Liver (tissue), 8 donors: ENCODE measurements at regions not wholly inside any gene's neighbourhood (a gene's known extent, or its start where the extent isn't known, plus 50 kb on each side); places are given as distances from the start of the nearest gene placed in this dataset.

Experiments used
- DNase-seq: peaks from one replicate; pipeline ENCODE4 v3.0.0-alpha.2; 2017; ENCODE audit warnings: low spot score
- H3K27ac ChIP-seq, 2 donors: one replicate each; pipeline ENCODE4 v1.7.0; 2013; ENCODE audit warnings: inconsistent platforms in 2 of 2, low read length in 2 of 2, control low read depth in 1 of 2, low read depth in 1 of 2, mild to moderate bottlenecking in 1 of 2
- H3K27me3 ChIP-seq, 4 donors: one replicate each; pipeline versions ENCODE4 v1.6.1 to v1.7.0; 2013; ENCODE audit warnings: low read length in 3 of 4, inconsistent platforms in 1 of 4, mild to moderate bottlenecking in 1 of 4, moderate library complexity in 1 of 4; ENCODE audit not compliant: control insufficient read depth in 4 of 4, insufficient read depth in 4 of 4
- H3K36me3 ChIP-seq, 4 donors: one replicate each; pipeline versions ENCODE4 v1.6.1 to v1.7.0; 2013; ENCODE audit warnings: low read length in 3 of 4, mild to moderate bottlenecking in 3 of 4, low read depth in 1 of 4, moderate library complexity in 1 of 4; ENCODE audit not compliant: control insufficient read depth in 4 of 4, insufficient read depth in 3 of 4
- H3K4me1 ChIP-seq, 4 donors: one replicate each; pipeline versions ENCODE4 v1.6.1 to v1.7.0; 2013; ENCODE audit warnings: low read length in 3 of 4, mild to moderate bottlenecking in 3 of 4, moderate library complexity in 1 of 4; ENCODE audit not compliant: control insufficient read depth in 4 of 4, insufficient read depth in 4 of 4
- H3K4me3 ChIP-seq, 3 donors: one replicate each; pipeline versions ENCODE4 v1.6.1 to v1.7.0; 2013; ENCODE audit warnings: low read length in 3 of 3, control low read depth in 1 of 3, low read depth in 1 of 3, mild to moderate bottlenecking in 1 of 3
- H3K9ac ChIP-seq, 2 donors: one replicate each; pipeline ENCODE4 v1.7.0; 2013; ENCODE audit warnings: low read length in 2 of 2, mild to moderate bottlenecking in 2 of 2, moderate library complexity in 2 of 2, control low read depth in 1 of 2, low read depth in 1 of 2
- H3K9me3 ChIP-seq, 4 donors: one replicate each; pipeline versions ENCODE4 v1.6.1 to v1.7.0; 2013; ENCODE audit warnings: low read length in 3 of 4; ENCODE audit not compliant: control insufficient read depth in 4 of 4
- FOXA1 ChIP-seq: IDR thresholded peaks from 2 replicates; pipeline ENCODE4 v1.6.1; 2016; ENCODE audit warnings: antibody characterized with exemption
- GABPA ChIP-seq, 2 donors: IDR thresholded peaks in 1 of 2; conservative IDR thresholded peaks in 1 of 2; 2 replicates each; pipeline ENCODE4 v1.6.1; 2016; ENCODE audit warnings: antibody characterized with exemption in 2 of 2, mild to moderate bottlenecking in 1 of 2, moderate library complexity in 1 of 2
- HNF4A ChIP-seq, 2 donors: conservative IDR thresholded peaks; 2 replicates each; pipeline ENCODE4 v1.6.1; 2016; ENCODE audit warnings: antibody characterized with exemption in 2 of 2, mild to moderate bottlenecking in 2 of 2
- HNF4G ChIP-seq: IDR thresholded peaks from 2 replicates; pipeline ENCODE4 v1.6.1; 2016; ENCODE audit warnings: antibody characterized with exemption
- JUND ChIP-seq, 2 donors: IDR thresholded peaks; 2 replicates each; pipeline ENCODE4 v1.6.1; 2016; ENCODE audit warnings: antibody characterized with exemption in 2 of 2
- NR2F2 ChIP-seq: IDR thresholded peaks from 2 replicates; pipeline ENCODE4 v1.6.1; 2016; ENCODE audit warnings: antibody characterized with exemption
- RAD21 ChIP-seq, 2 donors: IDR thresholded peaks; 2 replicates each; pipeline ENCODE4 v1.6.1; 2016; ENCODE audit warnings: antibody characterized with exemption in 2 of 2, mild to moderate bottlenecking in 2 of 2
- RXRA ChIP-seq, 2 donors: IDR thresholded peaks; 2 replicates each; pipeline ENCODE4 v1.6.1; 2017 to 2018; ENCODE audit warnings: antibody characterized with exemption in 2 of 2, mild to moderate bottlenecking in 1 of 2
- SP1 ChIP-seq: IDR thresholded peaks from 2 replicates; pipeline ENCODE4 v1.6.1; 2018; ENCODE audit warnings: antibody characterized with exemption, mild to moderate bottlenecking
- TAF1 ChIP-seq: conservative IDR thresholded peaks from 2 replicates; pipeline ENCODE4 v1.6.1; 2016; ENCODE audit warnings: antibody characterized with exemption, mild to moderate bottlenecking
- YY1 ChIP-seq: IDR thresholded peaks from 2 replicates; pipeline ENCODE4 v1.6.1; 2016; ENCODE audit warnings: antibody characterized with exemption, mild to moderate bottlenecking
- WGBS: extraction: QIAGEN DNeasy Blood & Tissue Kit; methylation state at CpG from one replicate; pipeline ENCODE4 v1.1.7; 2013; 5-methylcytosine and 5-hydroxymethylcytosine counted together
- TF ChIP-seq, protein P1 (sequence below): IDR thresholded peaks from 2 replicates; pipeline ENCODE4 v1.6.1; 2016; ENCODE audit warnings: antibody characterized with exemption, mild to moderate bottlenecking
- TF ChIP-seq, protein P2 (sequence below): fragments of 150-350 bp; IDR thresholded peaks from 2 replicates; pipeline ENCODE4 v1.5.1; 2017; ENCODE audit warnings: improper control_type of control experiment, low read depth, low read length; ENCODE audit not compliant: missing input control
- TF ChIP-seq, protein P3 (sequence below): IDR thresholded peaks from 2 replicates; pipeline ENCODE4 v1.6.1; 2016; ENCODE audit warnings: antibody characterized with exemption
- TF ChIP-seq, protein P4 (sequence below): IDR thresholded peaks from 2 replicates; pipeline ENCODE4 v1.6.1; 2016; ENCODE audit warnings: antibody characterized with exemption
- donor health status: healthy.
- donor health status: healthy.
- donor health status: healthy.
- donor health status: healthy.
- donor health status: healthy.

DNA sequence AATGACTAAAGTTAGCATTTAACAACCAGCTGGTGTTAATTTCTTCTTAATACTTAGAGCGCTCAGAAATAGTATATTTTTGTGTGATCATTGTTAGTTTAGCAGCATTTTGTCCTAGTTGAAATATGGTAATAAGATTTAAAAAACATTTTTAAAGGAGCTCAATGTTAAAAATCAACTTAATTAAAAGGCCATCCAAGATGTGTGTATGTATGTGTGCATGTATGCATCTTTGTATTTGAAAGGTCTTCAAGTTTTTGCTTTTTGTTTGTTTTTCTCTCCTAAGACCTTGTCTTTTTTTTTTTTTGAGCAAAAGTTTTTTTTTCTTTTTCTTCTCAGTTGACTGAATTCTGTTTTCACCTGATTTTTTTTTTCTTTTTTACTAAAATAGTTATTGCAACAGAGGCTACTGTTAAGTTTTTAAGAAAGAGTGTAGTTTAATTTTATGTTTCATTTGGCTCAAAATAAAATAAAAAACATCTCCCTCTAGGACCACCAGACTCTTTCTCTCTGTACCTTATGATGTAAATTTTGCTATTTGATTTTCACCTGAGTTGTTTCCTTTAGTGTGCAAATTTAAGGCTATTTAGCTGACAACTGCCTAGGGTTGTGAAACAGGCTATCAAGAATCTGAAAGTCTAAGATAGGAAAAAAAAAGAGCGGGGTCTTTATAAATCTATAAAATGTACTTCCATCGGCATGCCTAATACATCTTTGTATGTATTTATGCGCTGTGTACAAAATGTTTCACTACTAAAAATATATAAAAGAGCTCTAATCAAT is 76.4 kb upstream of the C1GALT1 start:
- Histone ChIP-seq H3K4me1 (peaks cover 0 to 4% (median 0%) of the 10 kb centered on the region in 4 donors), H3K4me3 (no peak overlapping the region), H3K36me3 (no peaks in the 10 kb centered on the region), H3K27ac (no peak overlapping the region), H3K9ac (no peak overlapping the region), H3K9me3 (no peaks in the 10 kb centered on the region), H3K27me3 (peaks cover 0 to 7% (median 2%) of the 10 kb centered on the region in 4 donors)
- no peak for TF ChIP-seq JUND (IDR thresholded peaks at IDR 0.05)
- TF ChIP-seq, protein P1, sequence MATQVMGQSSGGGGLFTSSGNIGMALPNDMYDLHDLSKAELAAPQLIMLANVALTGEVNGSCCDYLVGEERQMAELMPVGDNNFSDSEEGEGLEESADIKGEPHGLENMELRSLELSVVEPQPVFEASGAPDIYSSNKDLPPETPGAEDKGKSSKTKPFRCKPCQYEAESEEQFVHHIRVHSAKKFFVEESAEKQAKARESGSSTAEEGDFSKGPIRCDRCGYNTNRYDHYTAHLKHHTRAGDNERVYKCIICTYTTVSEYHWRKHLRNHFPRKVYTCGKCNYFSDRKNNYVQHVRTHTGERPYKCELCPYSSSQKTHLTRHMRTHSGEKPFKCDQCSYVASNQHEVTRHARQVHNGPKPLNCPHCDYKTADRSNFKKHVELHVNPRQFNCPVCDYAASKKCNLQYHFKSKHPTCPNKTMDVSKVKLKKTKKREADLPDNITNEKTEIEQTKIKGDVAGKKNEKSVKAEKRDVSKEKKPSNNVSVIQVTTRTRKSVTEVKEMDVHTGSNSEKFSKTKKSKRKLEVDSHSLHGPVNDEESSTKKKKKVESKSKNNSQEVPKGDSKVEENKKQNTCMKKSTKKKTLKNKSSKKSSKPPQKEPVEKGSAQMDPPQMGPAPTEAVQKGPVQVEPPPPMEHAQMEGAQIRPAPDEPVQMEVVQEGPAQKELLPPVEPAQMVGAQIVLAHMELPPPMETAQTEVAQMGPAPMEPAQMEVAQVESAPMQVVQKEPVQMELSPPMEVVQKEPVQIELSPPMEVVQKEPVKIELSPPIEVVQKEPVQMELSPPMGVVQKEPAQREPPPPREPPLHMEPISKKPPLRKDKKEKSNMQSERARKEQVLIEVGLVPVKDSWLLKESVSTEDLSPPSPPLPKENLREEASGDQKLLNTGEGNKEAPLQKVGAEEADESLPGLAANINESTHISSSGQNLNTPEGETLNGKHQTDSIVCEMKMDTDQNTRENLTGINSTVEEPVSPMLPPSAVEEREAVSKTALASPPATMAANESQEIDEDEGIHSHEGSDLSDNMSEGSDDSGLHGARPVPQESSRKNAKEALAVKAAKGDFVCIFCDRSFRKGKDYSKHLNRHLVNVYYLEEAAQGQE, result no peak
- no peak for TF ChIP-seq RXRA (IDR thresholded peaks at IDR 0.05)
- TF ChIP-seq, protein P2, sequence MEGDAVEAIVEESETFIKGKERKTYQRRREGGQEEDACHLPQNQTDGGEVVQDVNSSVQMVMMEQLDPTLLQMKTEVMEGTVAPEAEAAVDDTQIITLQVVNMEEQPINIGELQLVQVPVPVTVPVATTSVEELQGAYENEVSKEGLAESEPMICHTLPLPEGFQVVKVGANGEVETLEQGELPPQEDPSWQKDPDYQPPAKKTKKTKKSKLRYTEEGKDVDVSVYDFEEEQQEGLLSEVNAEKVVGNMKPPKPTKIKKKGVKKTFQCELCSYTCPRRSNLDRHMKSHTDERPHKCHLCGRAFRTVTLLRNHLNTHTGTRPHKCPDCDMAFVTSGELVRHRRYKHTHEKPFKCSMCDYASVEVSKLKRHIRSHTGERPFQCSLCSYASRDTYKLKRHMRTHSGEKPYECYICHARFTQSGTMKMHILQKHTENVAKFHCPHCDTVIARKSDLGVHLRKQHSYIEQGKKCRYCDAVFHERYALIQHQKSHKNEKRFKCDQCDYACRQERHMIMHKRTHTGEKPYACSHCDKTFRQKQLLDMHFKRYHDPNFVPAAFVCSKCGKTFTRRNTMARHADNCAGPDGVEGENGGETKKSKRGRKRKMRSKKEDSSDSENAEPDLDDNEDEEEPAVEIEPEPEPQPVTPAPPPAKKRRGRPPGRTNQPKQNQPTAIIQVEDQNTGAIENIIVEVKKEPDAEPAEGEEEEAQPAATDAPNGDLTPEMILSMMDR, result no peak
- TF ChIP-seq RAD21 (IDR thresholded peaks at IDR 0.05), result no peak
- 96% methylated on average over 4 of the region's 4 CpGs for WGBS
- no peak for DNase-seq

DNA sequence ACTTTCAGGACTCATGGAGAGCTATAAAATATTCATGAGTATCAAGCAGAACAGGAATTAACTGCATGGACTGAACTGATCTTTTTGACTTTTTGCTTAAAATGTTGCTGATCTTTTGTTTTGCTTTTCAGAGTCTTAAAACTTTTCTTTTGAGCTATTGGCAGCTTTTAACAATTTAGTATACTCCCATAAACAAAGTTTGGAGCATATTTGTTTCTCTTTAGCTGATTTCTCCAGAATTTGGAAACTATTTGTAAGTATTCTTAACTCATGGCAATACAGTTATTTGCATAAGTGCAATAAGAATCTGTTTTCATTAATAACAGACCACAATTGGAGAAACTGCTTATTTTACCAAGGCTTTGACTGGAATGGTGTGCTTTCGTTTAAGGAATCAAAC is 73.4 kb upstream of the C1GALT1 start:
- no peak overlapping the region for H3K27ac ChIP-seq
- no peak for TF ChIP-seq HNF4A (conservative IDR thresholded peaks at IDR 0.05)
- no peak for TF ChIP-seq YY1
- TF ChIP-seq RAD21 (IDR thresholded peaks at IDR 0.05), result no peak
- TF ChIP-seq GABPA (IDR thresholded peaks at IDR 0.05 in 1 of 2, conservative IDR thresholded peaks at IDR 0.05 in 1 of 2), result no peak
- TF ChIP-seq, protein P3, sequence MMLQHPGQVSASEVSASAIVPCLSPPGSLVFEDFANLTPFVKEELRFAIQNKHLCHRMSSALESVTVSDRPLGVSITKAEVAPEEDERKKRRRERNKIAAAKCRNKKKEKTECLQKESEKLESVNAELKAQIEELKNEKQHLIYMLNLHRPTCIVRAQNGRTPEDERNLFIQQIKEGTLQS, result no peak
- no peak for TF ChIP-seq SP1
- no peak for TF ChIP-seq NR2F2
- TF ChIP-seq RXRA (IDR thresholded peaks at IDR 0.05), result no peak
- no peak for TF ChIP-seq FOXA1
- TF ChIP-seq, protein P2, result no peak
- no peak for TF ChIP-seq HNF4G
- TF ChIP-seq, protein P4, sequence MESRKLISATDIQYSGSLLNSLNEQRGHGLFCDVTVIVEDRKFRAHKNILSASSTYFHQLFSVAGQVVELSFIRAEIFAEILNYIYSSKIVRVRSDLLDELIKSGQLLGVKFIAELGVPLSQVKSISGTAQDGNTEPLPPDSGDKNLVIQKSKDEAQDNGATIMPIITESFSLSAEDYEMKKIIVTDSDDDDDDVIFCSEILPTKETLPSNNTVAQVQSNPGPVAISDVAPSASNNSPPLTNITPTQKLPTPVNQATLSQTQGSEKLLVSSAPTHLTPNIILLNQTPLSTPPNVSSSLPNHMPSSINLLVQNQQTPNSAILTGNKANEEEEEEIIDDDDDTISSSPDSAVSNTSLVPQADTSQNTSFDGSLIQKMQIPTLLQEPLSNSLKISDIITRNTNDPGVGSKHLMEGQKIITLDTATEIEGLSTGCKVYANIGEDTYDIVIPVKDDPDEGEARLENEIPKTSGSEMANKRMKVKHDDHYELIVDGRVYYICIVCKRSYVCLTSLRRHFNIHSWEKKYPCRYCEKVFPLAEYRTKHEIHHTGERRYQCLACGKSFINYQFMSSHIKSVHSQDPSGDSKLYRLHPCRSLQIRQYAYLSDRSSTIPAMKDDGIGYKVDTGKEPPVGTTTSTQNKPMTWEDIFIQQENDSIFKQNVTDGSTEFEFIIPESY, result no peak
- TF ChIP-seq TAF1, result no peak
- TF ChIP-seq, protein P1, result no peak
- no peak for DNase-seq
- H3K9me3 ChIP-seq, result no peaks in the 10 kb centered on the region
- peaks cover 0 to 8% (median 4%) of the 10 kb centered on the region in 4 donors for H3K27me3 ChIP-seq
- WGBS, result 89% methylated on average over 1 of the region's 1 CpG
- no peaks in the 10 kb centered on the region for H3K36me3 ChIP-seq
- H3K4me1 ChIP-seq, result peaks cover 0 to under 1% (median 0%) of the 10 kb centered on the region in 4 donors
- no peak overlapping the region for H3K4me3 ChIP-seq
- H3K9ac ChIP-seq, result no peak overlapping the region
